ENCODE measurements at regions not wholly inside any gene's neighbourhood (a gene's known extent, or its start where the extent isn't known, plus 50 kb on each side); places are given as distances from the start of the nearest gene placed in this dataset.

- TF ChIP-seq, protein P1, sequence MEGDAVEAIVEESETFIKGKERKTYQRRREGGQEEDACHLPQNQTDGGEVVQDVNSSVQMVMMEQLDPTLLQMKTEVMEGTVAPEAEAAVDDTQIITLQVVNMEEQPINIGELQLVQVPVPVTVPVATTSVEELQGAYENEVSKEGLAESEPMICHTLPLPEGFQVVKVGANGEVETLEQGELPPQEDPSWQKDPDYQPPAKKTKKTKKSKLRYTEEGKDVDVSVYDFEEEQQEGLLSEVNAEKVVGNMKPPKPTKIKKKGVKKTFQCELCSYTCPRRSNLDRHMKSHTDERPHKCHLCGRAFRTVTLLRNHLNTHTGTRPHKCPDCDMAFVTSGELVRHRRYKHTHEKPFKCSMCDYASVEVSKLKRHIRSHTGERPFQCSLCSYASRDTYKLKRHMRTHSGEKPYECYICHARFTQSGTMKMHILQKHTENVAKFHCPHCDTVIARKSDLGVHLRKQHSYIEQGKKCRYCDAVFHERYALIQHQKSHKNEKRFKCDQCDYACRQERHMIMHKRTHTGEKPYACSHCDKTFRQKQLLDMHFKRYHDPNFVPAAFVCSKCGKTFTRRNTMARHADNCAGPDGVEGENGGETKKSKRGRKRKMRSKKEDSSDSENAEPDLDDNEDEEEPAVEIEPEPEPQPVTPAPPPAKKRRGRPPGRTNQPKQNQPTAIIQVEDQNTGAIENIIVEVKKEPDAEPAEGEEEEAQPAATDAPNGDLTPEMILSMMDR (IDR thresholded peaks at IDR 0.05; ENCODE audit: unreplicated experiment in 3 of 3): no peak
- H3K36me3 Mint-ChIP-seq (ENCODE audit: low read depth): no peaks in the 10 kb centered on the region
- H3K27me3 Mint-ChIP-seq (ENCODE audit: low read depth): no peaks in the 10 kb centered on the region
- peaks cover 4% of the 10 kb centered on the region for H3K9me3 Mint-ChIP-seq
- H3K4me3 Mint-ChIP-seq: no peak overlapping the region
- H3K4me1 Mint-ChIP-seq: peaks cover 37% of the 10 kb centered on the region
- no peak overlapping the region for H3K27ac Mint-ChIP-seq
Measured at GRCh38 chr13:73517766-73518165, 459.0 kb downstream of the KLF5 start.

DNA sequence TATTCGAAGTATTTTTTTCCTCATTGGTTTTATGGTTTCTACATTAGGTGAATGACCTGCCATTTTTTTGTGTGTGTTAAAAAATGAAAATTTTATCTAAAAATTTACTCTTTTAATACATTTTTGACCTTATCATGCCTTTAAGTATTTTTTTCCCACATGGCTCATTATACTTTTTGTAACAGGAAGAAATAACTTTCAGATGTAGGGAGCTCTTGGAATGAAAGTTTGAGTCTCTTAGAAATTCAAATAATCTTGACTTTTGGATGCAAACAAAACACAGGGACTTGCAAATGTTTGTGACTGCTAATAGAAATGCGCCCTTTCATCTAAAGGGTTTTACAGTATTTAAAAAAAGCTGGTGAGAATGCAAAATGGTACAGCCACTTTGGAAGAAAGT, 457.9 kb downstream of the KLF5 start:
- Mint-ChIP-seq H3K27me3 (ENCODE audit: low read depth) (no peaks in the 10 kb centered on the region), H3K36me3 (ENCODE audit: low read depth) (no peaks in the 10 kb centered on the region), H3K27ac (no peak overlapping the region), H3K9me3 (peaks cover 4% of the 10 kb centered on the region), H3K4me3 (no peak overlapping the region), H3K4me1 (peaks cover 31% of the 10 kb centered on the region)
- TF ChIP-seq, protein P1 (IDR thresholded peaks at IDR 0.05; ENCODE audit: unreplicated experiment in 3 of 3): no peak

DNA sequence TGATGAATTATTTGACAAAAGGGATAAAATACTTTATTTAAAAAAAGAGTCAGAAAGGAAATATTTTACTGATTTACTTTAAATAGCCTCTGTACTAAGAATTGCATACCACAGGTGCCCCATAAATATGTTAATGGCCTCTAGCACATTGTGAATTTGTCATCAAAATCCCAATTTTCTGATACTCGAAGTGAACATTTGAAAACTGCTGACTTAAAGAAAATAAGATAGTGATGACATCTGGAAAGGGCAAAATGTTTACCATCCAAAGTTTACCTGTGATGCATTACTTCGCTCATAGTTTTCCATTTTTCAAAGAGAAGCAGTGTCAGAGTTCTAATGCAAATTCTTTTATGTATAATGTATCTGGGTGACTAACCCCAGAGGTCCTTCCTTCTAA, 455.4 kb downstream of the KLF5 start:
- Mint-ChIP-seq H3K27ac (peak overlapping the region in 1 of 3 experiments; percentile 24), H3K4me1 (peaks cover 21% of the 10 kb centered on the region), H3K27me3 (ENCODE audit: low read depth) (no peaks in the 10 kb centered on the region), H3K9me3 (peaks cover 4% of the 10 kb centered on the region), H3K36me3 (ENCODE audit: low read depth) (no peaks in the 10 kb centered on the region), H3K4me3 (no peak overlapping the region)
- TF ChIP-seq, protein P1 (IDR thresholded peaks at IDR 0.05; ENCODE audit: unreplicated experiment in 3 of 3): no peak

DNA sequence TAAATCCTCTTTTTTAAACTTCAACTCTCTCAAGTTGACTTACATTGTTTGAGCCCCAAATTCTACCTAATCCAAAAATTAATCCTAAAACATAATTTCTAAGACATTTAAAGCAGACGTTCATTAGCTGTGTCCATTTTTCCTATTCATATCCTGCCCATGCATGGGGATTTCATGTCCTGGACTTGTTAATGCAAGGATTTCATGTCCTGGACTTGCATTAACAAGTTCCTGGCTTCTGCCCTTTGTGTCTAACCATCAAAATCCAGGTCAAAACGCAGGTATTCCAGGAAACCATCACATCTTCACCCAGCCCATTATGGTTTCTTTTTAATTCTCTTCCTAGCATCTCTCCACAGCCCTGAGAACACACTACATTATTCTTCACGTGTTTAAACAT, 454.9 kb downstream of the KLF5 start:
- peaks cover 24% of the 10 kb centered on the region for H3K4me1 Mint-ChIP-seq
- no peak overlapping the region for H3K27ac Mint-ChIP-seq
- no peak overlapping the region for H3K4me3 Mint-ChIP-seq
- TF ChIP-seq, protein P1 (IDR thresholded peaks at IDR 0.05; ENCODE audit: unreplicated experiment in 3 of 3): no peak
- no peaks in the 10 kb centered on the region for H3K36me3 Mint-ChIP-seq (ENCODE audit: low read depth)
- H3K9me3 Mint-ChIP-seq: peaks cover 4% of the 10 kb centered on the region
- no peaks in the 10 kb centered on the region for H3K27me3 Mint-ChIP-seq (ENCODE audit: low read depth)

GRCh38 chr13:73508841-73509240, 450.0 kb downstream of the KLF5 start:
- Mint-ChIP-seq H3K4me3 (no peak overlapping the region), H3K27me3 (ENCODE audit: low read depth) (no peaks in the 10 kb centered on the region), H3K36me3 (ENCODE audit: low read depth) (no peaks in the 10 kb centered on the region), H3K4me1 (peaks cover 52% of the 10 kb centered on the region), H3K27ac (peak overlapping the region in 1 of 3 experiments; percentile 61), H3K9me3 (no peaks in the 10 kb centered on the region)
- TF ChIP-seq, protein P1 (IDR thresholded peaks at IDR 0.05; ENCODE audit: unreplicated experiment in 3 of 3): no peak

DNA sequence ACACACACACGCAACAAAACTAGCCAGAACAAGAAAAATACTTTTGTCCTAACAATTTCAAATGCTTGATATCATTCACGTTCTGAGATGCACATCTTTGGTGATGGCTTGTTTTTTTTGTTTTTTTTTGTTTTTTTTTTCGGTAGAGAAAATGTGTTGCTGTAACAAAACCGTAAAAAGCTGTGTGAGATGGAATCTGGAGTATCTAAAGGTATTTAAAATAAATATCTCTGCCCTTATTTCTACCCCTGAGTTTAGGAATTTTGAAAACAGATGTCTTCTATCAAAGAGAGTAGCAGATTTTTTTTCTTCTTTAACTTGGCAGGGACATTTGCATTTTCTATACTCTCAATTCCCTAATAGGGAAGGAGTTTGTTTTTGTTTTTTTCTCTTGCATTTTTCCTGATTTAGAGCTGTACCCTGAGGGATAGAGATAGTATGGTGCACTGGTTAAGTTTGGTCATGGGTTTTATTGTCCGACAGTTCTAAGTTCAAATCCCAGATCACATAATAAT, 446.6 kb downstream of the KLF5 start:
- peak overlapping the region; percentile 8 to 78 (median 64) for H3K27ac Mint-ChIP-seq
- H3K4me3 Mint-ChIP-seq: no peak overlapping the region
- no peaks in the 10 kb centered on the region for H3K27me3 Mint-ChIP-seq (ENCODE audit: low read depth)
- H3K4me1 Mint-ChIP-seq: peaks cover 53% of the 10 kb centered on the region
- no peaks in the 10 kb centered on the region for H3K9me3 Mint-ChIP-seq
- TF ChIP-seq, protein P1 (IDR thresholded peaks at IDR 0.05; ENCODE audit: unreplicated experiment in 3 of 3): no peak
- H3K36me3 Mint-ChIP-seq (ENCODE audit: low read depth): no peaks in the 10 kb centered on the region

All from nephron (organoid).